WTC11 (cell line): ENCODE measurements at regions not wholly inside any gene's neighbourhood (a gene's known extent, or its start where the extent isn't known, plus 50 kb on each side); places are given as distances from the start of the nearest gene placed in this dataset.

Experiments used
- ATAC-seq: fragments of 200-7000 bp; cut with Tn5 transposase; 2 replicates; pipeline ENCODE4 v1.10.0; 2021; ENCODE audit warnings: mild to moderate bottlenecking, moderate library complexity
- CTCF ChIA-PET: fragments of 300-600 bp; sonication (Branson Sonifier 250); formaldehyde crosslinking; loops from one replicate; lab custom pipeline; 2021; ENCODE audit warnings: antibody characterized with exemption; lab: Charles Lee
- POLR2A ChIA-PET: fragments of 350-600 bp; sonication (Branson Sonifier 250); formaldehyde crosslinking; loops from one replicate; lab custom pipeline; 2021; ENCODE audit warnings: antibody characterized with exemption; lab: Charles Lee
- DNase-seq: peaks from one replicate; pipeline ENCODE4 v3.0.0; 2021; ENCODE audit warnings: low spot score
- H3K27ac Mint-ChIP-seq: 2 replicates; pipeline ENCODE4 v1.8.0; 2021; ENCODE audit warnings: mixed read lengths
- H3K27me3 Mint-ChIP-seq: 2 replicates; pipeline ENCODE4 v1.8.0; 2021; ENCODE audit warnings: low read depth, mild to moderate bottlenecking, moderate library complexity, mixed read lengths
- H3K36me3 Mint-ChIP-seq: 2 replicates; pipeline ENCODE4 v1.8.0; 2021; ENCODE audit warnings: mixed read lengths
- H3K4me1 Mint-ChIP-seq: 2 replicates; pipeline ENCODE4 v1.8.0; 2022; ENCODE audit warnings: mixed read lengths
- H3K4me3 Mint-ChIP-seq: 2 replicates; pipeline ENCODE4 v1.8.0; 2021; ENCODE audit warnings: mild to moderate bottlenecking, moderate library complexity, mixed read lengths
- H3K9me3 Mint-ChIP-seq: 2 replicates; pipeline ENCODE4 v1.8.0; 2021; ENCODE audit warnings: mixed read lengths
- CREM ChIP-seq: sonication (generic); formaldehyde crosslinking; IDR thresholded peaks from 2 replicates; pipeline ENCODE4 v1.8.1; 2022; ENCODE audit warnings: mild to moderate bottlenecking, missing genetic modification reagents, moderate library complexity
- ELF4 ChIP-seq: sonication (generic); formaldehyde crosslinking; IDR thresholded peaks from 2 replicates; pipeline ENCODE4 v1.8.1; 2022; ENCODE audit warnings: low read depth, mild to moderate bottlenecking, moderate library complexity, missing genetic modification reagents
- FOXJ3 ChIP-seq: sonication (generic); formaldehyde crosslinking; IDR thresholded peaks from 2 replicates; pipeline ENCODE4 v1.9.0; 2021; ENCODE audit warnings: missing genetic modification reagents, mild to moderate bottlenecking, borderline replicate concordance
- MXD4 ChIP-seq: fragments of 250-450 bp; sonication (Bioruptor Pico); IDR thresholded peaks from 2 replicates; pipeline ENCODE4 v1.8.0; 2021; ENCODE audit warnings: mild to moderate bottlenecking, moderate library complexity, borderline replicate concordance
- NFATC4 ChIP-seq: fragments of 250-450 bp; sonication (Bioruptor Pico); IDR thresholded peaks from 2 replicates; pipeline ENCODE4 v1.9.0; 2021; ENCODE audit warnings: mild to moderate bottlenecking
- NFE2L1 ChIP-seq: sonication (generic); formaldehyde crosslinking; IDR thresholded peaks from 2 replicates; pipeline ENCODE4 v1.8.1; 2023; ENCODE audit warnings: missing genetic modification reagents
- NR1H2 ChIP-seq: sonication (generic); formaldehyde crosslinking; IDR thresholded peaks from 2 replicates; pipeline ENCODE4 v1.9.0; 2021; ENCODE audit warnings: mild to moderate bottlenecking, moderate library complexity, missing genetic modification reagents
- ZNF232 ChIP-seq: sonication (generic); formaldehyde crosslinking; IDR thresholded peaks from 2 replicates; pipeline ENCODE4 v1.8.0; 2022; ENCODE audit warnings: mild to moderate bottlenecking, missing genetic modification reagents
- ZNF396 ChIP-seq: fragments of 250-450 bp; sonication (Bioruptor Pico); IDR thresholded peaks from 2 replicates; pipeline ENCODE4 v1.8.0; 2021; ENCODE audit warnings: mild to moderate bottlenecking, moderate library complexity, borderline replicate concordance
- ZNF423 ChIP-seq: fragments of 250-450 bp; sonication (Bioruptor Pico); IDR thresholded peaks from 2 replicates; pipeline ENCODE4 v2.1.2; 2022; ENCODE audit warnings: mild to moderate bottlenecking, moderate library complexity
- TF ChIP-seq, protein P1 (sequence below): sonication (generic); formaldehyde crosslinking; IDR thresholded peaks from 2 replicates; pipeline ENCODE4 v1.8.1; 2023; ENCODE audit warnings: mild to moderate bottlenecking, missing genetic modification reagents
- TF ChIP-seq, protein P2 (sequence below): sonication (generic); formaldehyde crosslinking; IDR thresholded peaks from 2 replicates; pipeline ENCODE4 v1.8.0; 2023; ENCODE audit warnings: missing genetic modification reagents, mild to moderate bottlenecking, borderline replicate concordance
- TF ChIP-seq, protein P3 (sequence below): sonication (generic); formaldehyde crosslinking; IDR thresholded peaks from 2 replicates; pipeline ENCODE4 v1.8.1; 2023; ENCODE audit warnings: mild to moderate bottlenecking, missing genetic modification reagents, moderate library complexity
- TF ChIP-seq, protein P4 (sequence below): sonication (generic); formaldehyde crosslinking; IDR thresholded peaks from 2 replicates; pipeline ENCODE4 v1.8.0; 2023; ENCODE audit warnings: mild to moderate bottlenecking, missing genetic modification reagents
- TF ChIP-seq, protein P5 (sequence below): fragments of 250-450 bp; sonication (Bioruptor Pico); IDR thresholded peaks from 2 replicates; pipeline ENCODE4 v1.9.0; 2021; ENCODE audit warnings: moderate library complexity, mild to moderate bottlenecking, inconsistent platforms, borderline replicate concordance
- TF ChIP-seq, protein P6 (sequence below): fragments of 250-450 bp; sonication (Bioruptor Pico); IDR thresholded peaks from 2 replicates; pipeline ENCODE4 v1.8.0; 2021; ENCODE audit warnings: mild to moderate bottlenecking
- TF ChIP-seq, protein P7 (sequence below): fragments of 250-450 bp; sonication (Bioruptor Pico); IDR thresholded peaks from 2 replicates; pipeline ENCODE4 v1.9.0; 2021; ENCODE audit warnings: mild to moderate bottlenecking

DNA sequence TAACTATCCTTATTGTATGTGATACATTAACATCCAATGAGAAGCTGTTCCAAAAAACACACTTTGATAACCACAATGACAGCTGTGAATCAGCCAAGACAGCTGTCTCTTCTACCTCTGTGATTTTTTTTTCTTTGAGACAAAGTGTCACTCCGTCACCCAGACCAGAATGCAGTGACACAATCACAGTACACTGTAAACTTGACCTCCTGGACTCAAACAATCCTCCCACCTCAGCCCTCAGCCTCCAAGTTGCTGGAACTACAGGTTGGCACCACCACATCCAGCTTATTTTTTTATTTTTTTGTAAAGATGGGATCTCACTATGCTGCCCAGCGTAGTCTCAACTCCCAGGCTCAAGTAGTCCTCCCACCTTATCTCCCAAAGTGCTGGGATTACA, 73.5 kb upstream of the TMCO5A start:
- ChIA-PET POLR2A (no interaction called here), CTCF (no interaction called here)
- peaks cover 7% of the 10 kb centered on the region for H3K36me3 Mint-ChIP-seq
- no peak overlapping the region for H3K4me3 Mint-ChIP-seq
- ATAC-seq (no peak), DNase-seq (no peak)
- H3K27ac Mint-ChIP-seq: no peak overlapping the region
- no peaks in the 10 kb centered on the region for H3K4me1 Mint-ChIP-seq
- H3K27me3 Mint-ChIP-seq: no peaks in the 10 kb centered on the region
- peaks cover 33% of the 10 kb centered on the region for H3K9me3 Mint-ChIP-seq
- TF ChIP-seq ELF4 (no peak), CREM (CRISPR knock-in tag) (no peak), ZNF396 (CRISPR knock-in tag) (no peak), NR1H2 (no peak), MXD4 (no peak), NFATC4 (CRISPR knock-in tag) (no peak), NFE2L1 (CRISPR knock-in tag) (no peak), ZNF232 (CRISPR knock-in tag) (no peak), FOXJ3 (no peak), ZNF423 (no peak)
- TF ChIP-seq, protein P1, sequence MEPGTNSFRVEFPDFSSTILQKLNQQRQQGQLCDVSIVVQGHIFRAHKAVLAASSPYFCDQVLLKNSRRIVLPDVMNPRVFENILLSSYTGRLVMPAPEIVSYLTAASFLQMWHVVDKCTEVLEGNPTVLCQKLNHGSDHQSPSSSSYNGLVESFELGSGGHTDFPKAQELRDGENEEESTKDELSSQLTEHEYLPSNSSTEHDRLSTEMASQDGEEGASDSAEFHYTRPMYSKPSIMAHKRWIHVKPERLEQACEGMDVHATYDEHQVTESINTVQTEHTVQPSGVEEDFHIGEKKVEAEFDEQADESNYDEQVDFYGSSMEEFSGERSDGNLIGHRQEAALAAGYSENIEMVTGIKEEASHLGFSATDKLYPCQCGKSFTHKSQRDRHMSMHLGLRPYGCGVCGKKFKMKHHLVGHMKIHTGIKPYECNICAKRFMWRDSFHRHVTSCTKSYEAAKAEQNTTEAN (CRISPR knock-in tag): no peak
- TF ChIP-seq, protein P2, sequence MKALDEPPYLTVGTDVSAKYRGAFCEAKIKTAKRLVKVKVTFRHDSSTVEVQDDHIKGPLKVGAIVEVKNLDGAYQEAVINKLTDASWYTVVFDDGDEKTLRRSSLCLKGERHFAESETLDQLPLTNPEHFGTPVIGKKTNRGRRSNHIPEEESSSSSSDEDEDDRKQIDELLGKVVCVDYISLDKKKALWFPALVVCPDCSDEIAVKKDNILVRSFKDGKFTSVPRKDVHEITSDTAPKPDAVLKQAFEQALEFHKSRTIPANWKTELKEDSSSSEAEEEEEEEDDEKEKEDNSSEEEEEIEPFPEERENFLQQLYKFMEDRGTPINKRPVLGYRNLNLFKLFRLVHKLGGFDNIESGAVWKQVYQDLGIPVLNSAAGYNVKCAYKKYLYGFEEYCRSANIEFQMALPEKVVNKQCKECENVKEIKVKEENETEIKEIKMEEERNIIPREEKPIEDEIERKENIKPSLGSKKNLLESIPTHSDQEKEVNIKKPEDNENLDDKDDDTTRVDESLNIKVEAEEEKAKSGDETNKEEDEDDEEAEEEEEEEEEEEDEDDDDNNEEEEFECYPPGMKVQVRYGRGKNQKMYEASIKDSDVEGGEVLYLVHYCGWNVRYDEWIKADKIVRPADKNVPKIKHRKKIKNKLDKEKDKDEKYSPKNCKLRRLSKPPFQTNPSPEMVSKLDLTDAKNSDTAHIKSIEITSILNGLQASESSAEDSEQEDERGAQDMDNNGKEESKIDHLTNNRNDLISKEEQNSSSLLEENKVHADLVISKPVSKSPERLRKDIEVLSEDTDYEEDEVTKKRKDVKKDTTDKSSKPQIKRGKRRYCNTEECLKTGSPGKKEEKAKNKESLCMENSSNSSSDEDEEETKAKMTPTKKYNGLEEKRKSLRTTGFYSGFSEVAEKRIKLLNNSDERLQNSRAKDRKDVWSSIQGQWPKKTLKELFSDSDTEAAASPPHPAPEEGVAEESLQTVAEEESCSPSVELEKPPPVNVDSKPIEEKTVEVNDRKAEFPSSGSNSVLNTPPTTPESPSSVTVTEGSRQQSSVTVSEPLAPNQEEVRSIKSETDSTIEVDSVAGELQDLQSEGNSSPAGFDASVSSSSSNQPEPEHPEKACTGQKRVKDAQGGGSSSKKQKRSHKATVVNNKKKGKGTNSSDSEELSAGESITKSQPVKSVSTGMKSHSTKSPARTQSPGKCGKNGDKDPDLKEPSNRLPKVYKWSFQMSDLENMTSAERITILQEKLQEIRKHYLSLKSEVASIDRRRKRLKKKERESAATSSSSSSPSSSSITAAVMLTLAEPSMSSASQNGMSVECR (CRISPR knock-in tag): no peak
- TF ChIP-seq, protein P3, sequence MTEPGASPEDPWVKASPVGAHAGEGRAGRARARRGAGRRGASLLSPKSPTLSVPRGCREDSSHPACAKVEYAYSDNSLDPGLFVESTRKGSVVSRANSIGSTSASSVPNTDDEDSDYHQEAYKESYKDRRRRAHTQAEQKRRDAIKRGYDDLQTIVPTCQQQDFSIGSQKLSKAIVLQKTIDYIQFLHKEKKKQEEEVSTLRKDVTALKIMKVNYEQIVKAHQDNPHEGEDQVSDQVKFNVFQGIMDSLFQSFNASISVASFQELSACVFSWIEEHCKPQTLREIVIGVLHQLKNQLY (CRISPR knock-in tag): no peak
- TF ChIP-seq, protein P4, sequence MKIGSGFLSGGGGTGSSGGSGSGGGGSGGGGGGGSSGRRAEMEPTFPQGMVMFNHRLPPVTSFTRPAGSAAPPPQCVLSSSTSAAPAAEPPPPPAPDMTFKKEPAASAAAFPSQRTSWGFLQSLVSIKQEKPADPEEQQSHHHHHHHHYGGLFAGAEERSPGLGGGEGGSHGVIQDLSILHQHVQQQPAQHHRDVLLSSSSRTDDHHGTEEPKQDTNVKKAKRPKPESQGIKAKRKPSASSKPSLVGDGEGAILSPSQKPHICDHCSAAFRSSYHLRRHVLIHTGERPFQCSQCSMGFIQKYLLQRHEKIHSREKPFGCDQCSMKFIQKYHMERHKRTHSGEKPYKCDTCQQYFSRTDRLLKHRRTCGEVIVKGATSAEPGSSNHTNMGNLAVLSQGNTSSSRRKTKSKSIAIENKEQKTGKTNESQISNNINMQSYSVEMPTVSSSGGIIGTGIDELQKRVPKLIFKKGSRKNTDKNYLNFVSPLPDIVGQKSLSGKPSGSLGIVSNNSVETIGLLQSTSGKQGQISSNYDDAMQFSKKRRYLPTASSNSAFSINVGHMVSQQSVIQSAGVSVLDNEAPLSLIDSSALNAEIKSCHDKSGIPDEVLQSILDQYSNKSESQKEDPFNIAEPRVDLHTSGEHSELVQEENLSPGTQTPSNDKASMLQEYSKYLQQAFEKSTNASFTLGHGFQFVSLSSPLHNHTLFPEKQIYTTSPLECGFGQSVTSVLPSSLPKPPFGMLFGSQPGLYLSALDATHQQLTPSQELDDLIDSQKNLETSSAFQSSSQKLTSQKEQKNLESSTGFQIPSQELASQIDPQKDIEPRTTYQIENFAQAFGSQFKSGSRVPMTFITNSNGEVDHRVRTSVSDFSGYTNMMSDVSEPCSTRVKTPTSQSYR (CRISPR knock-in tag): no peak
- TF ChIP-seq, protein P5, sequence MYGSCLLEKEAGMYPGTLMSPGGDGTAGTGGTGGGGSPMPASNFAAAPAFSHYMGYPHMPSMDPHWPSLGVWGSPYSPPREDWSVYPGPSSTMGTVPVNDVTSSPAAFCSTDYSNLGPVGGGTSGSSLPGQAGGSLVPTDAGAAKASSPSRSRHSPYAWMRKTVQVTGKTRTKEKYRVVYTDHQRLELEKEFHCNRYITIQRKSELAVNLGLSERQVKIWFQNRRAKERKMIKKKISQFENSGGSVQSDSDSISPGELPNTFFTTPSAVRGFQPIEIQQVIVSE (CRISPR knock-in tag): no peak

DNA sequence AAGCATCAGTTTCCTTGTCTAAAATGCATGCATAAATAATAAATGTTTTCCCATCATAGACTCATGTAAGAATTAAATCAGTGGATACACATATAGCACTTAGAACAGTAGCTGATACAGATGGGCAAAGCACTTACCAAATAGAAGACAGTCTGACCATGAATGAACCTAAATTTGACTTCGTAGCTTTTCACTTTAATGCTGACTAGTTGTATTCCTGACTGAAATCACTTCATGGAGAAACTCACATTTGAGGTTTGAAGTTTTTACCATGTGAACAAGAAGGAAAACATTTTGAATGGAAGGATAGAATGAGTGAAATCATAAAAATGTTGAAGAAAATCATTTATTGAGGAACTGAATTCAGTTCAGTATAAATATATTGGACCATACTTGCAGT, 68.8 kb upstream of the TMCO5A start:
- no peaks in the 10 kb centered on the region for H3K27me3 Mint-ChIP-seq
- ATAC-seq (no peak), DNase-seq (no peak)
- CTCF ChIA-PET: no interaction called here
- no peak overlapping the region for H3K4me3 Mint-ChIP-seq
- TF ChIP-seq, protein P5 (CRISPR knock-in tag): no peak
- TF ChIP-seq, protein P6, sequence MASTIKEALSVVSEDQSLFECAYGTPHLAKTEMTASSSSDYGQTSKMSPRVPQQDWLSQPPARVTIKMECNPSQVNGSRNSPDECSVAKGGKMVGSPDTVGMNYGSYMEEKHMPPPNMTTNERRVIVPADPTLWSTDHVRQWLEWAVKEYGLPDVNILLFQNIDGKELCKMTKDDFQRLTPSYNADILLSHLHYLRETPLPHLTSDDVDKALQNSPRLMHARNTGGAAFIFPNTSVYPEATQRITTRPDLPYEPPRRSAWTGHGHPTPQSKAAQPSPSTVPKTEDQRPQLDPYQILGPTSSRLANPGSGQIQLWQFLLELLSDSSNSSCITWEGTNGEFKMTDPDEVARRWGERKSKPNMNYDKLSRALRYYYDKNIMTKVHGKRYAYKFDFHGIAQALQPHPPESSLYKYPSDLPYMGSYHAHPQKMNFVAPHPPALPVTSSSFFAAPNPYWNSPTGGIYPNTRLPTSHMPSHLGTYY (CRISPR knock-in tag): no peak
- TF ChIP-seq, protein P7, sequence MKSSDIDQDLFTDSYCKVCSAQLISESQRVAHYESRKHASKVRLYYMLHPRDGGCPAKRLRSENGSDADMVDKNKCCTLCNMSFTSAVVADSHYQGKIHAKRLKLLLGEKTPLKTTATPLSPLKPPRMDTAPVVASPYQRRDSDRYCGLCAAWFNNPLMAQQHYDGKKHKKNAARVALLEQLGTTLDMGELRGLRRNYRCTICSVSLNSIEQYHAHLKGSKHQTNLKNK (CRISPR knock-in tag): no peak
- POLR2A ChIA-PET: no interaction called here
- peaks cover 7% of the 10 kb centered on the region for H3K36me3 Mint-ChIP-seq
- H3K9me3 Mint-ChIP-seq: peaks cover 30% of the 10 kb centered on the region
- H3K27ac Mint-ChIP-seq: no peak overlapping the region
- H3K4me1 Mint-ChIP-seq: no peaks in the 10 kb centered on the region
